ENCODE measurements at regions not wholly inside any gene's neighbourhood (a gene's known extent, or its start where the extent isn't known, plus 50 kb on each side); places are given as distances from the start of the nearest gene placed in this dataset.

DNA sequence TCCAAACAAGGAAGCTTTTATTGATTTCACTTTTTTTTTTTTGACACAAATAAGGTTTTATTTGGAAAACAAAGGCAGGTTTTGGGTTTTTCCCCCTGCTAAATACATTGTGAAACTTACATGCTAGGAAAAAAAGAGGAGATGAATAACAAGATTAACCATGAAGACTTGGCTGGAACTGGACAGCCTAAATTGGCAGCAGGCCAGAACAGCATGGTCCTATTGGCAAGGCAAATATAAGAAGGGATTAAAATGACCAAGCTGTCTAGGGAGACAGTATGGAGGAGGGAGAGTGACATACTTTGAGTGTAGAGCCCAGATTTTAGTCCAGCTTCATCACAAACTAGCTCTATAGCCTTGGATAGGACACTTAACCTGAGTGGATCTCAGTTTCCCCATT lies 63.9 kb upstream of the BBX start:
- TF ChIP-seq CTCF (IDR thresholded peaks at IDR 0.05), result no peak
- TF ChIP-seq EZH2 (IDR thresholded peaks at IDR 0.05; ENCODE audit: borderline replicate concordance, insufficient read depth, low read depth, low read length, poor library complexity, severe bottlenecking), result no peak

Measured in B cell (primary cell).